Nephron (organoid): ENCODE measurements at regions not wholly inside any gene's neighbourhood (a gene's known extent, or its start where the extent isn't known, plus 50 kb on each side); places are given as distances from the start of the nearest gene placed in this dataset.
A peak's percentile ranks its signal among the peaks of the same experiment; 100 is the strongest.

Experiments used
- H3K27ac Mint-ChIP-seq, 3 experiments: 2 replicates each; pipeline ENCODE4 v1.8.0; 2020; ENCODE audit warnings: mixed read lengths in 3 of 3, mild to moderate bottlenecking in 2 of 3, moderate library complexity in 1 of 3
- H3K27me3 Mint-ChIP-seq: 2 replicates; pipeline ENCODE4 v1.8.0; 2021; ENCODE audit warnings: low read depth, mild to moderate bottlenecking, moderate library complexity, mixed read lengths
- H3K36me3 Mint-ChIP-seq: 2 replicates; pipeline ENCODE4 v1.8.0; 2020; ENCODE audit warnings: low read depth, mixed read lengths
- H3K4me1 Mint-ChIP-seq: 2 replicates; pipeline ENCODE4 v1.8.0; 2020; ENCODE audit warnings: mixed read lengths
- H3K4me3 Mint-ChIP-seq, 3 experiments: 2 replicates each; pipeline ENCODE4 v1.8.0; 2020; ENCODE audit warnings: mild to moderate bottlenecking in 3 of 3, mixed read lengths in 3 of 3, moderate library complexity in 2 of 3
- H3K9me3 Mint-ChIP-seq: 2 replicates; pipeline ENCODE4 v1.8.0; 2020; ENCODE audit warnings: mixed read lengths
- CTCF ChIP-seq, 3 experiments: fragments of 200-600 bp; sonication (generic); IDR thresholded peaks; one replicate each; pipeline ENCODE4 v1.5.0; 2021; ENCODE audit warnings: antibody characterized with exemption in 3 of 3; ENCODE audit not compliant: unreplicated experiment in 3 of 3

DNA sequence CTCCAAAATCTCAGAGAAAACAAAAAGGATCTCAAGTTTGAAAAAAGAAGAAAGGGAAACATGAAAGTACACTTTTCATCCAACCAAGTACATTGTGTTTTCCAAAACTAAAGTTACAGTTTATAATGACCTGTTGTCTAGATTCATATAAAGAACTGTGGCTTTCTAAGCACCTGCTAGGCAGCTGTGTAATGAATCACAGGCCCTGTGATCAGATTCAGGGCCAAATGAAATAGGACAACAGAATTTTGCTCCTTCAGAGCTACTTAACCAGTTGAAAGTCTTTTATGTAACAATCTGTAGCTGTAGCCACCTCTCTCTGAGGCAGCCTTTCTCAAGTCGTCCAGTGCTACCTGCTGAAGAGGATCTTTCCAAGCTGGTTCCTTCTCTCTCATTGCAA lies 960.0 kb upstream of the RAG2 start:
- no peaks in the 10 kb centered on the region for H3K9me3 Mint-ChIP-seq
- no peaks in the 10 kb centered on the region for H3K27me3 Mint-ChIP-seq
- no peak overlapping the region for H3K4me3 Mint-ChIP-seq
- no peaks in the 10 kb centered on the region for H3K36me3 Mint-ChIP-seq
- H3K27ac Mint-ChIP-seq, result peak overlapping the region in 2 of 3 experiments; percentile 44 to 77
- H3K4me1 Mint-ChIP-seq, result peaks cover 13% of the 10 kb centered on the region
- TF ChIP-seq CTCF (IDR thresholded peaks at IDR 0.05; ENCODE audit: unreplicated experiment in 3 of 3), result no peak

DNA sequence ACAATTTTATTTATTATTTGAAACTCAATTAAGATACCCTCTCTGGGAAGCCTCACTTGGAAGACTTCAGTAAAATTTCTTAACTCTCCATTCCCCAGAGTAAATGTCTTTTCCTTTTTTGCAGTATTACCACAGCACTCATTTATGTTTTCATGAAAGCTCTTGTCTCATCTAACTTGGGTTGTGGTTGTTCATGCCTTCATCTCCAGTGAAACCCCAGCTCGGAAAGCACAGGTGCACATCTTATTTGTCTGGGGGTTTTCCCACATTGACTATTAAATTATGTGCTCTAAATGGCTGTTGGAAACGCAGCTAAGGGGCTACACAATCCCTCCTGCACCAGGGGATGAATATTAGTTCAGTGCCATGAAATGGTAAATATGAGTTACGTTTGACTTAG lies 954.2 kb upstream of the RAG2 start:
- Mint-ChIP-seq H3K27ac (no peak overlapping the region), H3K9me3 (no peaks in the 10 kb centered on the region), H3K36me3 (no peaks in the 10 kb centered on the region), H3K4me1 (no peaks in the 10 kb centered on the region), H3K27me3 (no peaks in the 10 kb centered on the region), H3K4me3 (no peak overlapping the region)
- no peak for TF ChIP-seq CTCF (IDR thresholded peaks at IDR 0.05; ENCODE audit: unreplicated experiment in 3 of 3)

DNA sequence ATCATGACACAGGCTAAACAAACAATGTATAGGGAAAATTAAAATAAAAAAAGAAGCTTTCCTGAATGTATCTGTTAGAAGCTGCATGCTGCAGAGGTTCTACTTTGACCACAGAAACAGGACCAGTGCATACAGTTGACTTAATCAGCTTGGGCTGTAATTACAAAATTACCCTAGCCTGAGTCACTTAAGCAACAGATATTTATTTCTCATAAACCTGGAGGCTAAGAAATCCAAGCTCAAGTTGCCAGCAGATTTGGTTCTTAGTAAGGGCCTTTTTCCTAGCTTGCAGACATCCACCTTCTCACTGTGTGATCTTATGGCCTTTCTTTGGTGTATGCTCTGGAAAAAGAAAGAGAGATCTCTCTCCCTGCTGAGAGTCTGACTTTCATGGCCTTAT lies 946.5 kb upstream of the RAG2 start:
- no peak for TF ChIP-seq CTCF (IDR thresholded peaks at IDR 0.05; ENCODE audit: unreplicated experiment in 3 of 3)
- Mint-ChIP-seq H3K4me1 (no peaks in the 10 kb centered on the region), H3K27ac (no peak overlapping the region), H3K9me3 (peaks cover 20% of the 10 kb centered on the region), H3K27me3 (no peaks in the 10 kb centered on the region), H3K4me3 (no peak overlapping the region), H3K36me3 (peaks cover 6% of the 10 kb centered on the region)

GRCh38 chr11:37533830-37534229 lies 935.8 kb upstream of the RAG2 start:
- Mint-ChIP-seq H3K4me1 (peaks cover 18% of the 10 kb centered on the region), H3K27ac (no peak overlapping the region)

DNA sequence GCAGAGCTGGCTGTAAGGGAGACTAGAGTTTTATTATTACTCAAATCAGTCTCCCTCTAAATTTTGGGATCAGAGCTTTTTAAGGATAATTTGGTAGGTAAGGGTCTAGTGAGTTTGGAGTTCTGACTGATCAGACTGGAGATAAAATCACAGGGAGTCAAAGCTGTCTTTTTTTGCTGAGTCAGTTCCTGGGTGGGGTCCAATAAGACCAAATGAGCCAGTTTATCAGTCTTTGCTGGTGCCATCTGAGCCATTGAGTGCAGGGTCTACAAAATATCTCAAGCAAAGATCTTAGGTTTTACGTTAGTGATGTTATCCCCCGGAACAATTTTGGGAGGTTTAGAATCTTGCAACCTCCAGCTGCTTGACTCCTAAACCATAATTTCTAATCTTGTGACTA lies 935.1 kb upstream of the RAG2 start:
- Mint-ChIP-seq H3K4me3 (no peak overlapping the region), H3K36me3 (peaks cover 6% of the 10 kb centered on the region), H3K4me1 (peaks cover 18% of the 10 kb centered on the region), H3K27ac (peak overlapping the region; percentile 75 to 81 (median 78)), H3K9me3 (peaks cover 28% of the 10 kb centered on the region), H3K27me3 (no peaks in the 10 kb centered on the region)
- no peak for TF ChIP-seq CTCF (IDR thresholded peaks at IDR 0.05; ENCODE audit: unreplicated experiment in 3 of 3)

More at GRCh38 chr11:37533830-37534229, 935.8 kb upstream of the RAG2 start:
- Mint-ChIP-seq H3K4me3 (no peak overlapping the region), H3K9me3 (peaks cover 23% of the 10 kb centered on the region), H3K27me3 (no peaks in the 10 kb centered on the region), H3K36me3 (peaks cover 6% of the 10 kb centered on the region)
- no peak for TF ChIP-seq CTCF (IDR thresholded peaks at IDR 0.05; ENCODE audit: unreplicated experiment in 3 of 3)

- Mint-ChIP-seq H3K4me1 (peaks cover 18% of the 10 kb centered on the region), H3K27me3 (no peaks in the 10 kb centered on the region), H3K4me3 (no peak overlapping the region), H3K9me3 (peaks cover 28% of the 10 kb centered on the region), H3K36me3 (peaks cover 6% of the 10 kb centered on the region), H3K27ac (peak overlapping the region; percentile 75 to 81 (median 78))
- no peak for TF ChIP-seq CTCF (IDR thresholded peaks at IDR 0.05; ENCODE audit: unreplicated experiment in 3 of 3)
Measured at GRCh38 chr11:37532271-37532670, 934.2 kb upstream of the RAG2 start.
